ENCODE measurements at regions not wholly inside any gene's neighbourhood (a gene's known extent, or its start where the extent isn't known, plus 50 kb on each side); places are given as distances from the start of the nearest gene placed in this dataset.

GRCh38 chr2:120892967-120893667 lies 157.4 kb downstream of the GLI2 start:
- H3K4me3 Mint-ChIP-seq = peak overlapping the region; percentile 2
- no peaks in the 10 kb centered on the region for H3K27me3 Mint-ChIP-seq (ENCODE audit: low read depth)
- H3K4me1 Mint-ChIP-seq = peaks cover 40% of the 10 kb centered on the region
- peak overlapping the region; percentile 87 for H3K27ac Mint-ChIP-seq
- DNase-seq (ENCODE audit: low spot score in 2 of 2, unreplicated experiment in 2 of 2) = no peak
- H3K36me3 Mint-ChIP-seq = no peaks in the 10 kb centered on the region
- no peaks in the 10 kb centered on the region for H3K9me3 Mint-ChIP-seq
- no peak for TF ChIP-seq CTCF (IDR thresholded peaks at IDR 0.05; ENCODE audit: unreplicated experiment)

GRCh38 chr2:120893811-120894584 lies 158.3 kb downstream of the GLI2 start:
- H3K36me3 Mint-ChIP-seq = no peaks in the 10 kb centered on the region
- no peaks in the 10 kb centered on the region for H3K27me3 Mint-ChIP-seq (ENCODE audit: low read depth)
- peak overlapping the region; percentile 91 for H3K27ac Mint-ChIP-seq
- DNase-seq (ENCODE audit: low spot score in 2 of 2, unreplicated experiment in 2 of 2) = no peak
- no peaks in the 10 kb centered on the region for H3K9me3 Mint-ChIP-seq
- H3K4me1 Mint-ChIP-seq = peaks cover 44% of the 10 kb centered on the region
- H3K4me3 Mint-ChIP-seq = no peak overlapping the region
- TF ChIP-seq CTCF (IDR thresholded peaks at IDR 0.05; ENCODE audit: unreplicated experiment) = no peak

- Mint-ChIP-seq H3K36me3 (no peaks in the 10 kb centered on the region), H3K4me1 (peaks cover 53% of the 10 kb centered on the region), H3K27me3 (ENCODE audit: low read depth) (no peaks in the 10 kb centered on the region), H3K27ac (peak overlapping the region; percentile 91), H3K4me3 (no peak overlapping the region), H3K9me3 (no peaks in the 10 kb centered on the region)
- no peak for DNase-seq (ENCODE audit: low spot score in 2 of 2, unreplicated experiment in 2 of 2)
- no peak for TF ChIP-seq CTCF (IDR thresholded peaks at IDR 0.05; ENCODE audit: unreplicated experiment)
These were observed 159.3 kb downstream of the GLI2 start for GRCh38 chr2:120894966-120895365.

GRCh38 chr2:120896126-120896525 lies 160.5 kb downstream of the GLI2 start:
- Mint-ChIP-seq H3K27ac (peak overlapping the region; percentile 43), H3K36me3 (no peaks in the 10 kb centered on the region), H3K4me1 (peaks cover 64% of the 10 kb centered on the region), H3K4me3 (no peak overlapping the region), H3K9me3 (no peaks in the 10 kb centered on the region), H3K27me3 (ENCODE audit: low read depth) (no peaks in the 10 kb centered on the region)
- no peak for DNase-seq (ENCODE audit: low spot score in 2 of 2, unreplicated experiment in 2 of 2)
- TF ChIP-seq CTCF (IDR thresholded peaks at IDR 0.05; ENCODE audit: unreplicated experiment) = no peak

- Mint-ChIP-seq H3K4me1 (peaks cover 70% of the 10 kb centered on the region), H3K9me3 (no peaks in the 10 kb centered on the region), H3K27ac (peak overlapping the region; percentile 28), H3K4me3 (no peak overlapping the region), H3K27me3 (ENCODE audit: low read depth) (no peaks in the 10 kb centered on the region), H3K36me3 (no peaks in the 10 kb centered on the region)
- no peak for TF ChIP-seq CTCF (IDR thresholded peaks at IDR 0.05; ENCODE audit: unreplicated experiment)
- DNase-seq (ENCODE audit: low spot score in 2 of 2, unreplicated experiment in 2 of 2) = no peak
These were observed 161.2 kb downstream of the GLI2 start for GRCh38 chr2:120896901-120897300.
